ENCODE measurements at regions not wholly inside any gene's neighbourhood (a gene's known extent, or its start where the extent isn't known, plus 50 kb on each side); places are given as distances from the start of the nearest gene placed in this dataset.

- Histone ChIP-seq H2AFZ (ENCODE audit: low read depth, low read length) (no peak overlapping the region), H3K4me1 (ENCODE audit: insufficient read depth, low read length) (peaks cover 4% of the 10 kb centered on the region), H3K9me3 (ENCODE audit: low read length) (no peaks in the 10 kb centered on the region), H3K4me3 (ENCODE audit: low read length) (no peak overlapping the region), H3K27me3 (ENCODE audit: insufficient read depth, low read length) (no peaks in the 10 kb centered on the region), H3K36me3 (ENCODE audit: insufficient read depth, low read length) (no peaks in the 10 kb centered on the region)
Observed at GRCh38 chr9:106678273-106678672, 184.7 kb upstream of the ZNF462 start.

GRCh38 chr9:106682420-106682819 lies 180.5 kb upstream of the ZNF462 start:
- Histone ChIP-seq H3K36me3 (ENCODE audit: insufficient read depth, low read length) (no peaks in the 10 kb centered on the region), H3K27me3 (ENCODE audit: insufficient read depth, low read length) (no peaks in the 10 kb centered on the region), H3K4me1 (ENCODE audit: insufficient read depth, low read length) (peaks cover 4% of the 10 kb centered on the region), H3K4me3 (ENCODE audit: low read length) (no peak overlapping the region), H3K9me3 (ENCODE audit: low read length) (no peaks in the 10 kb centered on the region), H2AFZ (ENCODE audit: low read depth, low read length) (no peak overlapping the region)

GRCh38 chr9:106683454-106683853 lies 179.5 kb upstream of the ZNF462 start:
- no peaks in the 10 kb centered on the region for H3K36me3 ChIP-seq (ENCODE audit: insufficient read depth, low read length)
- H3K27me3 ChIP-seq (ENCODE audit: insufficient read depth, low read length) = no peaks in the 10 kb centered on the region
- H2AFZ ChIP-seq (ENCODE audit: low read depth, low read length) = no peak overlapping the region
- H3K4me1 ChIP-seq (ENCODE audit: insufficient read depth, low read length) = peaks cover 3% of the 10 kb centered on the region
- no peak overlapping the region for H3K4me3 ChIP-seq (ENCODE audit: low read length)
- H3K9me3 ChIP-seq (ENCODE audit: low read length) = no peaks in the 10 kb centered on the region

- no peaks in the 10 kb centered on the region for H3K36me3 ChIP-seq (ENCODE audit: insufficient read depth, low read length)
- no peak overlapping the region for H3K4me3 ChIP-seq (ENCODE audit: low read length)
- no peaks in the 10 kb centered on the region for H3K4me1 ChIP-seq (ENCODE audit: insufficient read depth, low read length)
- H2AFZ ChIP-seq (ENCODE audit: low read depth, low read length) = no peak overlapping the region
- no peaks in the 10 kb centered on the region for H3K9me3 ChIP-seq (ENCODE audit: low read length)
- no peaks in the 10 kb centered on the region for H3K27me3 ChIP-seq (ENCODE audit: insufficient read depth, low read length)
Observed at GRCh38 chr9:106684940-106685695, 177.8 kb upstream of the ZNF462 start.

- Histone ChIP-seq H3K4me3 (ENCODE audit: low read length) (no peak overlapping the region), H3K9me3 (ENCODE audit: low read length) (no peaks in the 10 kb centered on the region), H2AFZ (ENCODE audit: low read depth, low read length) (no peak overlapping the region), H3K4me1 (ENCODE audit: insufficient read depth, low read length) (peaks cover 2% of the 10 kb centered on the region), H3K27me3 (ENCODE audit: insufficient read depth, low read length) (no peaks in the 10 kb centered on the region), H3K36me3 (ENCODE audit: insufficient read depth, low read length) (no peaks in the 10 kb centered on the region)
Observed at GRCh38 chr9:106689089-106689488, 173.9 kb upstream of the ZNF462 start.

- Histone ChIP-seq H3K4me3 (ENCODE audit: low read length) (no peak overlapping the region), H2AFZ (ENCODE audit: low read depth, low read length) (no peak overlapping the region)
Observed at GRCh38 chr9:106691627-106692026, 171.3 kb upstream of the ZNF462 start.

GRCh38 chr9:106693558-106693957 lies 169.4 kb upstream of the ZNF462 start:
- Histone ChIP-seq H2AFZ (ENCODE audit: low read depth, low read length) (no peak overlapping the region), H3K4me1 (ENCODE audit: insufficient read depth, low read length) (peaks cover 2% of the 10 kb centered on the region), H3K4me3 (ENCODE audit: low read length) (no peak overlapping the region)

More at GRCh38 chr9:106691627-106692026, 171.3 kb upstream of the ZNF462 start:
- H3K36me3 ChIP-seq (ENCODE audit: insufficient read depth, low read length) = no peaks in the 10 kb centered on the region
- no peaks in the 10 kb centered on the region for H3K9me3 ChIP-seq (ENCODE audit: low read length)
- H3K4me1 ChIP-seq (ENCODE audit: insufficient read depth, low read length) = peaks cover 2% of the 10 kb centered on the region
- H3K27me3 ChIP-seq (ENCODE audit: insufficient read depth, low read length) = no peaks in the 10 kb centered on the region

GRCh38 chr9:106696804-106697203 lies 166.2 kb upstream of the ZNF462 start:
- Histone ChIP-seq H3K27me3 (ENCODE audit: insufficient read depth, low read length) (no peaks in the 10 kb centered on the region), H3K4me1 (ENCODE audit: insufficient read depth, low read length) (peaks cover 2% of the 10 kb centered on the region), H2AFZ (ENCODE audit: low read depth, low read length) (no peak overlapping the region), H3K9me3 (ENCODE audit: low read length) (no peaks in the 10 kb centered on the region), H3K4me3 (ENCODE audit: low read length) (no peak overlapping the region), H3K36me3 (ENCODE audit: insufficient read depth, low read length) (no peaks in the 10 kb centered on the region)

More at GRCh38 chr9:106693558-106693957, 169.4 kb upstream of the ZNF462 start:
- H3K9me3 ChIP-seq (ENCODE audit: low read length) = no peaks in the 10 kb centered on the region
- H3K27me3 ChIP-seq (ENCODE audit: insufficient read depth, low read length) = no peaks in the 10 kb centered on the region
- no peaks in the 10 kb centered on the region for H3K36me3 ChIP-seq (ENCODE audit: insufficient read depth, low read length)

- Histone ChIP-seq H2AFZ (ENCODE audit: low read depth, low read length) (no peak overlapping the region), H3K9me3 (ENCODE audit: low read length) (no peaks in the 10 kb centered on the region), H3K27me3 (ENCODE audit: insufficient read depth, low read length) (no peaks in the 10 kb centered on the region), H3K36me3 (ENCODE audit: insufficient read depth, low read length) (no peaks in the 10 kb centered on the region), H3K4me1 (ENCODE audit: insufficient read depth, low read length) (peaks cover 2% of the 10 kb centered on the region), H3K4me3 (ENCODE audit: low read length) (no peak overlapping the region)
Observed at GRCh38 chr9:106697390-106697749, 165.6 kb upstream of the ZNF462 start.

GRCh38 chr9:106697750-106698502 lies 165.0 kb upstream of the ZNF462 start:
- H2AFZ ChIP-seq (ENCODE audit: low read depth, low read length) = no peak overlapping the region
- H3K36me3 ChIP-seq (ENCODE audit: insufficient read depth, low read length) = no peaks in the 10 kb centered on the region
- H3K4me1 ChIP-seq (ENCODE audit: insufficient read depth, low read length) = peaks cover 2% of the 10 kb centered on the region
- no peaks in the 10 kb centered on the region for H3K9me3 ChIP-seq (ENCODE audit: low read length)
- H3K4me3 ChIP-seq (ENCODE audit: low read length) = no peak overlapping the region
- H3K27me3 ChIP-seq (ENCODE audit: insufficient read depth, low read length) = no peaks in the 10 kb centered on the region

GRCh38 chr9:106700676-106701075 lies 162.3 kb upstream of the ZNF462 start:
- H2AFZ ChIP-seq (ENCODE audit: low read depth, low read length) = no peak overlapping the region
- no peak overlapping the region for H3K4me3 ChIP-seq (ENCODE audit: low read length)
- no peaks in the 10 kb centered on the region for H3K4me1 ChIP-seq (ENCODE audit: insufficient read depth, low read length)
- peaks cover 4% of the 10 kb centered on the region for H3K9me3 ChIP-seq (ENCODE audit: low read length)
- H3K36me3 ChIP-seq (ENCODE audit: insufficient read depth, low read length) = no peaks in the 10 kb centered on the region
- no peaks in the 10 kb centered on the region for H3K27me3 ChIP-seq (ENCODE audit: insufficient read depth, low read length)

- Histone ChIP-seq H3K9me3 (ENCODE audit: low read length) (peaks cover 4% of the 10 kb centered on the region), H3K36me3 (ENCODE audit: insufficient read depth, low read length) (no peaks in the 10 kb centered on the region), H3K27me3 (ENCODE audit: insufficient read depth, low read length) (no peaks in the 10 kb centered on the region)
Observed at GRCh38 chr9:106701611-106702010, 161.4 kb upstream of the ZNF462 start.

GRCh38 chr9:106704056-106704615 lies 158.8 kb upstream of the ZNF462 start:
- H3K27me3 ChIP-seq (ENCODE audit: insufficient read depth, low read length) = no peaks in the 10 kb centered on the region
- no peaks in the 10 kb centered on the region for H3K36me3 ChIP-seq (ENCODE audit: insufficient read depth, low read length)
- H3K9me3 ChIP-seq (ENCODE audit: low read length) = peaks cover 4% of the 10 kb centered on the region
- no peak overlapping the region for H3K4me3 ChIP-seq (ENCODE audit: low read length)
- H2AFZ ChIP-seq (ENCODE audit: low read depth, low read length) = no peak overlapping the region
- no peaks in the 10 kb centered on the region for H3K4me1 ChIP-seq (ENCODE audit: insufficient read depth, low read length)

More at GRCh38 chr9:106701611-106702010, 161.4 kb upstream of the ZNF462 start:
- H3K4me3 ChIP-seq (ENCODE audit: low read length) = no peak overlapping the region
- H3K4me1 ChIP-seq (ENCODE audit: insufficient read depth, low read length) = no peaks in the 10 kb centered on the region
- H2AFZ ChIP-seq (ENCODE audit: low read depth, low read length) = no peak overlapping the region
